CD14-positive monocyte (primary cell): ENCODE measurements at regions not wholly inside any gene's neighbourhood (a gene's known extent, or its start where the extent isn't known, plus 50 kb on each side); places are given as distances from the start of the nearest gene placed in this dataset.
A peak's percentile ranks its signal among the peaks of the same experiment; 100 is the strongest.

Source experiments
- DNase-seq, 3 donors: peaks; one replicate each; pipeline ENCODE4 v3.0.0-alpha.2; 2011 to 2022
- H2AFZ ChIP-seq: 2 replicates; pipeline ENCODE4 v1.6.0; 2012; ENCODE audit warnings: mild to moderate bottlenecking, low read depth, low read length, inconsistent platforms; ENCODE audit not compliant: insufficient read depth, poor library complexity, severe bottlenecking
- H3K27ac ChIP-seq, 2 donors: 1 replicate in 1 of 2; 2 replicates in 1 of 2; pipeline ENCODE4 v1.5.1; 2012 to 2013; ENCODE audit warnings: low read length in 2 of 2, control low read depth in 1 of 2, inconsistent platforms in 1 of 2, low read depth in 1 of 2, mild to moderate bottlenecking in 1 of 2
- H3K27me3 ChIP-seq, 2 donors: one replicate each; pipeline versions ENCODE4 v1.6.0 to v1.6.1; 2011 to 2013; ENCODE audit warnings: low read length in 2 of 2; ENCODE audit not compliant: control insufficient read depth in 2 of 2, insufficient read depth in 2 of 2
- H3K36me3 ChIP-seq, 2 donors: replicated peaks in 1 of 2; 1 replicate in 1 of 2; 2 replicates in 1 of 2; pipeline versions ENCODE4 v1.5.1 to v1.6.1; 2012 to 2013; ENCODE audit warnings: low read length in 2 of 2, control low read depth in 1 of 2, inconsistent platforms in 1 of 2, mild to moderate bottlenecking in 1 of 2; ENCODE audit not compliant: insufficient read depth in 2 of 2, control insufficient read depth in 1 of 2
- H3K4me1 ChIP-seq, 2 donors: 1 replicate in 1 of 2; 2 replicates in 1 of 2; pipeline versions ENCODE4 v1.5.1 to v1.6.1; 2012 to 2013; ENCODE audit warnings: low read length in 2 of 2, control low read depth in 1 of 2, inconsistent platforms in 1 of 2, mild to moderate bottlenecking in 1 of 2, moderate library complexity in 1 of 2; ENCODE audit not compliant: insufficient read depth in 2 of 2, control insufficient read depth in 1 of 2
- H3K4me2 ChIP-seq: replicated peaks from 2 replicates; pipeline ENCODE3; 2012; ENCODE audit warnings: low read length, moderate library complexity, mild to moderate bottlenecking; ENCODE audit not compliant: poor library complexity, severe bottlenecking; ENCODE audit errors: extremely low read depth
- H3K4me3 ChIP-seq, 3 experiments: fragments of 200-600 bp in 1 of 3; sonication (generic) in 1 of 3; replicated peaks in 1 of 3; 1 replicate in 2 of 3; 2 replicates in 1 of 3; pipeline ENCODE4 v1.5.1; 2011 to 2013; ENCODE audit warnings: low read length in 3 of 3, mild to moderate bottlenecking in 3 of 3, control low read depth in 2 of 3, low read depth in 2 of 3, inconsistent platforms in 1 of 3, moderate library complexity in 1 of 3
- H3K79me2 ChIP-seq: 2 replicates; pipeline ENCODE4 v1.6.0; 2012; ENCODE audit warnings: mild to moderate bottlenecking, control low read depth, inconsistent platforms, low read length, moderate library complexity; ENCODE audit not compliant: insufficient read depth
- H3K9ac ChIP-seq: 2 replicates; pipeline ENCODE4 v1.6.0; 2017; ENCODE audit warnings: low read length, mild to moderate bottlenecking; ENCODE audit not compliant: insufficient read depth, poor library complexity, severe bottlenecking
- H3K9me3 ChIP-seq, 2 donors: replicated peaks in 1 of 2; 1 replicate in 1 of 2; 2 replicates in 1 of 2; pipeline versions ENCODE4 v1.5.1 to v1.6.1; 2012 to 2013; ENCODE audit warnings: low read length in 2 of 2, control low read depth in 1 of 2; ENCODE audit not compliant: control insufficient read depth in 1 of 2, insufficient read depth in 1 of 2
- H4K20me1 ChIP-seq: 2 replicates; pipeline ENCODE4 v1.6.0; 2012; ENCODE audit warnings: mild to moderate bottlenecking, low read length, control low read depth, moderate library complexity; ENCODE audit not compliant: insufficient read depth
- H3K27ac Mint-ChIP-seq, 7 donors: one replicate each; pipeline ENCODE4 v1.8.0; 2020; ENCODE audit warnings: mild to moderate bottlenecking in 7 of 7, mixed read lengths in 7 of 7, moderate library complexity in 6 of 7, inconsistent platforms in 2 of 7
- H3K27me3 Mint-ChIP-seq, 3 donors: one replicate each; pipeline ENCODE4 v1.8.0; 2021 to 2022; ENCODE audit warnings: low read depth in 3 of 3, mild to moderate bottlenecking in 3 of 3, mixed read lengths in 3 of 3, moderate library complexity in 3 of 3, inconsistent platforms in 1 of 3
- H3K36me3 Mint-ChIP-seq, 2 donors: one replicate each; pipeline ENCODE4 v1.8.0; 2020; ENCODE audit warnings: mixed read lengths in 2 of 2, inconsistent platforms in 1 of 2, mild to moderate bottlenecking in 1 of 2
- H3K4me1 Mint-ChIP-seq: one replicate; pipeline ENCODE4 v1.8.0; 2020; ENCODE audit warnings: mild to moderate bottlenecking, mixed read lengths
- H3K4me3 Mint-ChIP-seq, 2 donors: one replicate each; pipeline ENCODE4 v1.8.0; 2020; ENCODE audit warnings: mild to moderate bottlenecking in 2 of 2, mixed read lengths in 2 of 2, moderate library complexity in 1 of 2
- H3K9me3 Mint-ChIP-seq, 7 donors: one replicate each; pipeline ENCODE4 v1.8.0; 2020 to 2022; ENCODE audit warnings: mixed read lengths in 7 of 7, mild to moderate bottlenecking in 6 of 7, moderate library complexity in 6 of 7, inconsistent platforms in 2 of 7
- WGBS: methylation state at CpG from one replicate; pipeline ENCODE4 v1.1.5; 2013; ENCODE audit warnings: missing lambda C conversion rate; ENCODE audit not compliant: insufficient coverage; 5-methylcytosine and 5-hydroxymethylcytosine counted together
- intact Hi-C, 2 donors: fragments of 100-400 bp; cut with micrococcal nuclease; formaldehyde crosslinking; loops; one replicate each; pipeline versions ENCODE4 v1.15.0 to v1.15.1; 2023
- TF ChIP-seq, protein P1 (sequence below): fragments of 200-600 bp; IDR thresholded peaks from one replicate; pipeline ENCODE4 v1.8.0; 2022; ENCODE audit warnings: antibody characterized with exemption, mild to moderate bottlenecking

- peak overlapping the region in 1 of 2 donors; percentile 54 for H3K4me3 Mint-ChIP-seq
- H3K9me3 ChIP-seq, result no peaks in the 10 kb centered on the region
- no peaks in the 10 kb centered on the region for H3K9me3 Mint-ChIP-seq
- no peak overlapping the region for H2AFZ ChIP-seq
- no peaks in the 10 kb centered on the region for H4K20me1 ChIP-seq
- no peaks in the 10 kb centered on the region for H3K27me3 ChIP-seq
- H3K27ac ChIP-seq, result no peak overlapping the region
- H3K36me3 Mint-ChIP-seq, result no peaks in the 10 kb centered on the region
- TF ChIP-seq, protein P1, sequence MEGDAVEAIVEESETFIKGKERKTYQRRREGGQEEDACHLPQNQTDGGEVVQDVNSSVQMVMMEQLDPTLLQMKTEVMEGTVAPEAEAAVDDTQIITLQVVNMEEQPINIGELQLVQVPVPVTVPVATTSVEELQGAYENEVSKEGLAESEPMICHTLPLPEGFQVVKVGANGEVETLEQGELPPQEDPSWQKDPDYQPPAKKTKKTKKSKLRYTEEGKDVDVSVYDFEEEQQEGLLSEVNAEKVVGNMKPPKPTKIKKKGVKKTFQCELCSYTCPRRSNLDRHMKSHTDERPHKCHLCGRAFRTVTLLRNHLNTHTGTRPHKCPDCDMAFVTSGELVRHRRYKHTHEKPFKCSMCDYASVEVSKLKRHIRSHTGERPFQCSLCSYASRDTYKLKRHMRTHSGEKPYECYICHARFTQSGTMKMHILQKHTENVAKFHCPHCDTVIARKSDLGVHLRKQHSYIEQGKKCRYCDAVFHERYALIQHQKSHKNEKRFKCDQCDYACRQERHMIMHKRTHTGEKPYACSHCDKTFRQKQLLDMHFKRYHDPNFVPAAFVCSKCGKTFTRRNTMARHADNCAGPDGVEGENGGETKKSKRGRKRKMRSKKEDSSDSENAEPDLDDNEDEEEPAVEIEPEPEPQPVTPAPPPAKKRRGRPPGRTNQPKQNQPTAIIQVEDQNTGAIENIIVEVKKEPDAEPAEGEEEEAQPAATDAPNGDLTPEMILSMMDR, result no peak
- H3K36me3 ChIP-seq, result no peaks in the 10 kb centered on the region
- H3K27me3 Mint-ChIP-seq, result peaks cover 6 to 17% (median 8%) of the 10 kb centered on the region in 3 donors
- H3K9ac ChIP-seq, result no peak overlapping the region
- H3K4me1 Mint-ChIP-seq, result peaks cover 6% of the 10 kb centered on the region
- peak in 1 of 3 donors; percentile 29 for DNase-seq
- intact Hi-C loops, result loop anchor here in 1 of 2 donors (5.0 kb wide), 1 partner anchor 459 kb away; no protein-coding TSS in a partner anchor
- no peak overlapping the region for H3K4me3 ChIP-seq
- 0% methylated on average over 1 of the region's 6 CpGs for WGBS
- H3K4me1 ChIP-seq, result no peaks in the 10 kb centered on the region
- no peak overlapping the region for H3K27ac Mint-ChIP-seq
- no peaks in the 10 kb centered on the region for H3K79me2 ChIP-seq
- H3K4me2 ChIP-seq, result no peak overlapping the region
Observed at GRCh38 chr10:3248526-3249306, 76.1 kb upstream of the PITRM1 start.

DNA sequence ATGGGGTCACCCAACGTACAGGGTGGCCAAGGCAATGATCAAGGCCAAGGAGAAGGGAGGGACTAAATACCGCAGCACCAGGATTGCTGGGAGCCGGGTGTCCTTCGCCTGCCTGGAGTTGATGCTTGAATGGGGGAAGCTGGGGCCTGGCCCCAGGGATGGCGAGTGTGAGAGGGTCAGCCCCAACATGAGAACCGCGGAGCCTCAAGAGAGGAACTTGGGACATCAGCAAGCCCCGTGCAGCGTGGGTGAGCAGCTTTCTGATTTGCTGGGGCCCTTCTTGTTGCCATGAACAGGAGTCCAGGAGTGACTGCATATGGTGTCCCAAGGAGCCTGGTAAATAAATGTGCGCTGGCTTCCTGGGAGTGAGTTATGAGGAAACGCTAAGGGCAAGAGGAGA, 72.8 kb upstream of the PITRM1 start:
- Mint-ChIP-seq H3K27ac (no peak overlapping the region), H3K4me1 (peaks cover 6% of the 10 kb centered on the region), H3K9me3 (peaks cover 0 to 1% (median 0%) of the 10 kb centered on the region in 7 donors), H3K27me3 (peaks cover 9 to 10% (median 9%) of the 10 kb centered on the region in 3 donors), H3K36me3 (no peaks in the 10 kb centered on the region), H3K4me3 (no peak overlapping the region)
- no peak overlapping the region for H2AFZ ChIP-seq
- H3K27ac ChIP-seq, result no peak overlapping the region
- peaks cover under 1 to 2% of the 10 kb centered on the region in 2 donors for H3K4me1 ChIP-seq
- no peak overlapping the region for H3K4me2 ChIP-seq
- WGBS, result 88% methylated on average over 10 of the region's 11 CpGs
- no peak for DNase-seq
- H4K20me1 ChIP-seq, result no peaks in the 10 kb centered on the region
- H3K36me3 ChIP-seq, result no peaks in the 10 kb centered on the region
- no peak overlapping the region for H3K9ac ChIP-seq
- no peaks in the 10 kb centered on the region for H3K79me2 ChIP-seq
- H3K27me3 ChIP-seq, result peaks cover 0 to 3% of the 10 kb centered on the region in 2 donors
- intact Hi-C loops, result loop anchor here in 1 of 2 donors (5.0 kb wide), 1 partner anchor 462 kb away; no protein-coding TSS in a partner anchor
- H3K9me3 ChIP-seq, result no peaks in the 10 kb centered on the region
- TF ChIP-seq, protein P1, result no peak
- H3K4me3 ChIP-seq, result no peak overlapping the region
